Neural crest cell (in vitro differentiated cells): ENCODE measurements at regions not wholly inside any gene's neighbourhood (a gene's known extent, or its start where the extent isn't known, plus 50 kb on each side); places are given as distances from the start of the nearest gene placed in this dataset.

Experiments used
- DNase-seq: peaks from one replicate; pipeline ENCODE4 v3.0.0; 2021; ENCODE audit warnings: low read depth, mixed read lengths, low spot score
- H3K27ac Mint-ChIP-seq: one replicate; pipeline ENCODE4 v1.8.0; 2021; ENCODE audit warnings: mild to moderate bottlenecking, mixed read lengths; ENCODE audit not compliant: unreplicated experiment
- H3K27me3 Mint-ChIP-seq: 2 replicates; pipeline ENCODE4 v1.8.0; 2021; ENCODE audit warnings: low read depth, mild to moderate bottlenecking, mixed read lengths
- H3K36me3 Mint-ChIP-seq: 2 replicates; pipeline ENCODE4 v1.8.0; 2021; ENCODE audit warnings: low read depth, mild to moderate bottlenecking, mixed read lengths
- H3K4me1 Mint-ChIP-seq: 2 replicates; pipeline ENCODE4 v1.8.0; 2021; ENCODE audit warnings: mixed read lengths
- H3K4me3 Mint-ChIP-seq: one replicate; pipeline ENCODE4 v1.8.0; 2021; ENCODE audit warnings: mild to moderate bottlenecking, mixed read lengths
- H3K9me3 Mint-ChIP-seq: 2 replicates; pipeline ENCODE4 v1.8.0; 2021; ENCODE audit warnings: mixed read lengths
- CTCF ChIP-seq: fragments of 200-600 bp; sonication (generic); conservative IDR thresholded peaks from 2 replicates; pipeline ENCODE4 v1.5.0; 2021; ENCODE audit warnings: antibody characterized with exemption, mild to moderate bottlenecking

GRCh38 chr1:233530665-233531386 lies 83.1 kb upstream of the KCNK1 start:
- TF ChIP-seq CTCF, result no peak
- Mint-ChIP-seq H3K27ac (no peak overlapping the region), H3K9me3 (peaks cover 6% of the 10 kb centered on the region)

GRCh38 chr1:233540816-233541215 lies 73.1 kb upstream of the KCNK1 start:
- Mint-ChIP-seq H3K27me3 (peaks cover 32% of the 10 kb centered on the region), H3K9me3 (peaks cover 6% of the 10 kb centered on the region), H3K36me3 (no peaks in the 10 kb centered on the region), H3K4me1 (no peaks in the 10 kb centered on the region), H3K27ac (no peak overlapping the region), H3K4me3 (no peak overlapping the region)
- TF ChIP-seq CTCF, result no peak
- DNase-seq, result no peak

More at GRCh38 chr1:233530665-233531386, 83.1 kb upstream of the KCNK1 start:
- Mint-ChIP-seq H3K4me1 (no peaks in the 10 kb centered on the region), H3K4me3 (no peak overlapping the region), H3K27me3 (peaks cover 7% of the 10 kb centered on the region), H3K36me3 (peaks cover 5% of the 10 kb centered on the region)
- DNase-seq, result no peak

- no peak for TF ChIP-seq CTCF
- Mint-ChIP-seq H3K4me3 (no peak overlapping the region), H3K27ac (no peak overlapping the region), H3K36me3 (no peaks in the 10 kb centered on the region), H3K27me3 (peaks cover 25% of the 10 kb centered on the region), H3K9me3 (peaks cover 3% of the 10 kb centered on the region), H3K4me1 (no peaks in the 10 kb centered on the region)
- no peak for DNase-seq
Measured at GRCh38 chr1:233543338-233544255, 70.3 kb upstream of the KCNK1 start.

GRCh38 chr1:233544304-233544703 lies 69.6 kb upstream of the KCNK1 start:
- peaks cover 3% of the 10 kb centered on the region for H3K9me3 Mint-ChIP-seq
- DNase-seq, result no peak
- no peak overlapping the region for H3K27ac Mint-ChIP-seq
- H3K4me1 Mint-ChIP-seq, result no peaks in the 10 kb centered on the region
- peaks cover 25% of the 10 kb centered on the region for H3K27me3 Mint-ChIP-seq
- no peak for TF ChIP-seq CTCF
- no peaks in the 10 kb centered on the region for H3K36me3 Mint-ChIP-seq
- H3K4me3 Mint-ChIP-seq, result no peak overlapping the region

GRCh38 chr1:233547726-233548125 lies 66.2 kb upstream of the KCNK1 start:
- no peak for TF ChIP-seq CTCF
- Mint-ChIP-seq H3K4me1 (no peaks in the 10 kb centered on the region), H3K36me3 (no peaks in the 10 kb centered on the region), H3K27me3 (peaks cover 16% of the 10 kb centered on the region), H3K4me3 (no peak overlapping the region), H3K27ac (no peak overlapping the region), H3K9me3 (no peaks in the 10 kb centered on the region)
- no peak for DNase-seq
